ENCODE measurements at regions not wholly inside any gene's neighbourhood (a gene's known extent, or its start where the extent isn't known, plus 50 kb on each side); places are given as distances from the start of the nearest gene placed in this dataset.
"Not testable (repeated sequence)": the region's sequence is repeated elsewhere in the genome, so short reads cannot be mapped to it uniquely, and the experiment has no call there.

DNA sequence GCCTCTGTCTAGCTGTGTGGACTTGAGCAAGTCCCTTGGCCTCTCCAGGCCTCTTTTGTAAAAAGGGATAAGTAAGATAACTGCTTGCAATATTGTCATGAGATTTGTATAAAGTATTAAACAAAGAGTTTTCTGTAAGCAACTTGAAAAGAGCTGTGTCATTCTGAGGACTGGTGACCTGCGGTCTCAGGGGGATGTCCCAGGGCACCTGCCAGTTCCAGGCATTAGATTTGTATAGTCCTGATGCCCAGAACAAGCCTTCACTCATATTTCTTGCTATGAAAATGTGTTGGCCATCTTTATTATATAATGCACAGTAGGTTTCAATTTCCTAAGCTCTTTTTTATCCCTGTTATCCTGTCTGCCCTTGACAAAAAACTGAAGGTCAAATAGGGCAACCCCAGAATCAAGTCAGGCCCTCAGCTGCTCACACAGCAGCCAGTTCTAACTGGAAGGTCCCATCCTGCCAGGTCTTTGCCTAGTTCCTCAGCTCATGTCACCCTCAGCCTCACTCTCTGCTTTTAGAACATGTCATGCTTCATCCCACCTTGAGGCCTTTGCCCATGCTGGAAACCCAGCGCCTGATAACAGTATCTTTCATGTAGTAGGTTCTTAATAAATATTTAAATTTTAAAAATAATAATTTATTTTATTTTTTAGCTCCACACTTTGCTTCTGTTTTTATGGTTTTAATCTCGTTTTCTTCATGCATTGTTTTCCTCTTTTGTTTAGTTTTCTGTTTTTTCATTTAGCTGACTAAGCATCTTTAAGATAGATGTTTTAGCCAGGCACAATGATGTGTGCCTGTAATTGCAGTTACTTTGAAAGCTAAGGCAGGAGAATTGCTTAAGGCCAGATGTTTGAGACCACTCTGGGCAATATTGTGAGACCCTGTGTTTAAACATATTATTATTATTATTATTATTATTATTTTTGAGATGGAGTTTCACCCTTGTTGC is 87.5 kb upstream of the ZNF92 start:
- TF ChIP-seq CSDC2 (CRISPR knock-in tag; IDR thresholded peaks at IDR 0.05) (no peak), TCF4 (CRISPR knock-in tag; IDR thresholded peaks at IDR 0.05; ENCODE audit: borderline replicate concordance) (no peak), GLIS3 (CRISPR knock-in tag; IDR thresholded peaks at IDR 0.05) (no peak), ZC3H10 (CRISPR knock-in tag; IDR thresholded peaks at IDR 0.05) (no peak), TOX (CRISPR knock-in tag; IDR thresholded peaks at IDR 0.05; ENCODE audit: borderline replicate concordance) (no peak), ZNF70 (CRISPR knock-in tag; IDR thresholded peaks at IDR 0.05) (no peak), ISL1 (CRISPR knock-in tag; IDR thresholded peaks at IDR 0.05) (no peak), ZFP3 (CRISPR knock-in tag; IDR thresholded peaks at IDR 0.05) (no peak), ZNF8 (CRISPR knock-in tag; IDR thresholded peaks at IDR 0.05) (no peak), OSR1 (CRISPR knock-in tag; IDR thresholded peaks at IDR 0.05) (no peak)
- TF ChIP-seq, protein P1, sequence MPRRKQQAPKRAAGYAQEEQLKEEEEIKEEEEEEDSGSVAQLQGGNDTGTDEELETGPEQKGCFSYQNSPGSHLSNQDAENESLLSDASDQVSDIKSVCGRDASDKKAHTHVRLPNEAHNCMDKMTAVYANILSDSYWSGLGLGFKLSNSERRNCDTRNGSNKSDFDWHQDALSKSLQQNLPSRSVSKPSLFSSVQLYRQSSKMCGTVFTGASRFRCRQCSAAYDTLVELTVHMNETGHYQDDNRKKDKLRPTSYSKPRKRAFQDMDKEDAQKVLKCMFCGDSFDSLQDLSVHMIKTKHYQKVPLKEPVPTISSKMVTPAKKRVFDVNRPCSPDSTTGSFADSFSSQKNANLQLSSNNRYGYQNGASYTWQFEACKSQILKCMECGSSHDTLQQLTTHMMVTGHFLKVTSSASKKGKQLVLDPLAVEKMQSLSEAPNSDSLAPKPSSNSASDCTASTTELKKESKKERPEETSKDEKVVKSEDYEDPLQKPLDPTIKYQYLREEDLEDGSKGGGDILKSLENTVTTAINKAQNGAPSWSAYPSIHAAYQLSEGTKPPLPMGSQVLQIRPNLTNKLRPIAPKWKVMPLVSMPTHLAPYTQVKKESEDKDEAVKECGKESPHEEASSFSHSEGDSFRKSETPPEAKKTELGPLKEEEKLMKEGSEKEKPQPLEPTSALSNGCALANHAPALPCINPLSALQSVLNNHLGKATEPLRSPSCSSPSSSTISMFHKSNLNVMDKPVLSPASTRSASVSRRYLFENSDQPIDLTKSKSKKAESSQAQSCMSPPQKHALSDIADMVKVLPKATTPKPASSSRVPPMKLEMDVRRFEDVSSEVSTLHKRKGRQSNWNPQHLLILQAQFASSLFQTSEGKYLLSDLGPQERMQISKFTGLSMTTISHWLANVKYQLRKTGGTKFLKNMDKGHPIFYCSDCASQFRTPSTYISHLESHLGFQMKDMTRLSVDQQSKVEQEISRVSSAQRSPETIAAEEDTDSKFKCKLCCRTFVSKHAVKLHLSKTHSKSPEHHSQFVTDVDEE (CRISPR knock-in tag; IDR thresholded peaks at IDR 0.05) = no peak
- TF ChIP-seq, protein P2, sequence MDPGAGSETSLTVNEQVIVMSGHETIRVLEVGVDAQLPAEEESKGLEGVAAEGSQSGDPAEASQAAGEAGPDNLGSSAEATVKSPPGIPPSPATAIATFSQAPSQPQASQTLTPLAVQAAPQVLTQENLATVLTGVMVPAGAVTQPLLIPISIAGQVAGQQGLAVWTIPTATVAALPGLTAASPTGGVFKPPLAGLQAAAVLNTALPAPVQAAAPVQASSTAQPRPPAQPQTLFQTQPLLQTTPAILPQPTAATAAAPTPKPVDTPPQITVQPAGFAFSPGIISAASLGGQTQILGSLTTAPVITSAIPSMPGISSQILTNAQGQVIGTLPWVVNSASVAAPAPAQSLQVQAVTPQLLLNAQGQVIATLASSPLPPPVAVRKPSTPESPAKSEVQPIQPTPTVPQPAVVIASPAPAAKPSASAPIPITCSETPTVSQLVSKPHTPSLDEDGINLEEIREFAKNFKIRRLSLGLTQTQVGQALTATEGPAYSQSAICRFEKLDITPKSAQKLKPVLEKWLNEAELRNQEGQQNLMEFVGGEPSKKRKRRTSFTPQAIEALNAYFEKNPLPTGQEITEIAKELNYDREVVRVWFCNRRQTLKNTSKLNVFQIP (CRISPR knock-in tag; IDR thresholded peaks at IDR 0.05; ENCODE audit: borderline replicate concordance, low read depth) = no peak
- no peak for ATAC-seq

DNA sequence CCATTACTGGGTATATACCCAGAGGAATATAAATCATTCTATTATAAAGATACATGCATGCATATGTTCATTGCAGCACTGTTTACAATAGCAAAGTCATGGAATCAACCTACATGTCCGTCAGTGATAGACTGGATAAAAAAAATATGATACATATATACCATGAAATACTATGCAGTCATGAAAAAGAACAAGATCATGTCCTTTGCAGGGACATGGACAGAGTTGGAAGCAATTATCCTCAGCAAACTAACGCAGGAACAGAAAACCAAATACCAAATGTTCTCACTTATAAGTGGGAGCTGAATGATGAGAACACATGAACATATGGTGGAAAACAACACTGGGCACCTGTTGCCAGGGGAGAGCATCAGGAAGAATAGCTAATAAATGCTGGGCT is 88.4 kb upstream of the ZNF92 start:
- not testable (repeated sequence) for ATAC-seq

DNA sequence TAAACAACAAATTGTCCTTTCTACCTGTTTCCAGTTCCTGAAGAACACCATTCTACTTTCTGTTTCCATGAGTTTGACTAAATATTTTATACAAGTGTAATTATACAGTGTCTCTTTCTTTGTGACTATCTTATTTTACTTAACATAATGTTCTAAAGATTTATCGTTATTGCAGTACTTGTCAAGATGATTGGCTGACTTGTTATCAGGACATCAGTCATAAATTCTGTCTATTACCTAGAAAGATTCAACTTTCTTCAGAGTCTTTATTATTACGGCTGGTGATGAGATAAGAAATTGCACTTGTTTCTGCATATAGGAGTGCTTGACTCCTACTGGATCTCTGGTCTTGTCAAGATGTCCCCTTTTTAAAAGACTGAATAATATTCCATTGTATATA is 93.9 kb upstream of the ZNF92 start:
- TF ChIP-seq ESRRG (CRISPR knock-in tag; IDR thresholded peaks at IDR 0.05) = no peak
- TF ChIP-seq ZC3H10 (CRISPR knock-in tag; IDR thresholded peaks at IDR 0.05) = no peak
- TF ChIP-seq BACH2 (CRISPR knock-in tag; IDR thresholded peaks at IDR 0.05; ENCODE audit: borderline replicate concordance) = no peak
- no peak for TF ChIP-seq SNAI2 (CRISPR knock-in tag; IDR thresholded peaks at IDR 0.05)
- no peak for TF ChIP-seq ISL1 (CRISPR knock-in tag; IDR thresholded peaks at IDR 0.05)
- TF ChIP-seq TOX (CRISPR knock-in tag; IDR thresholded peaks at IDR 0.05; ENCODE audit: borderline replicate concordance) = no peak
- TF ChIP-seq, protein P3, sequence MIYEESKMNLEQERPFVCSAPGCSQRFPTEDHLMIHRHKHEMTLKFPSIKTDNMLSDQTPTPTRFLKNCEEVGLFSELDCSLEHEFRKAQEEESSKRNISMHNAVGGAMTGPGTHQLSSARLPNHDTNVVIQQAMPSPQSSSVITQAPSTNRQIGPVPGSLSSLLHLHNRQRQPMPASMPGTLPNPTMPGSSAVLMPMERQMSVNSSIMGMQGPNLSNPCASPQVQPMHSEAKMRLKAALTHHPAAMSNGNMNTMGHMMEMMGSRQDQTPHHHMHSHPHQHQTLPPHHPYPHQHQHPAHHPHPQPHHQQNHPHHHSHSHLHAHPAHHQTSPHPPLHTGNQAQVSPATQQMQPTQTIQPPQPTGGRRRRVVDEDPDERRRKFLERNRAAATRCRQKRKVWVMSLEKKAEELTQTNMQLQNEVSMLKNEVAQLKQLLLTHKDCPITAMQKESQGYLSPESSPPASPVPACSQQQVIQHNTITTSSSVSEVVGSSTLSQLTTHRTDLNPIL (CRISPR knock-in tag; IDR thresholded peaks at IDR 0.05; ENCODE audit: low read depth) = no peak
- TF ChIP-seq, protein P1 (CRISPR knock-in tag; IDR thresholded peaks at IDR 0.05) = no peak
- TF ChIP-seq OSR1 (CRISPR knock-in tag; IDR thresholded peaks at IDR 0.05) = no peak
- no peak for TF ChIP-seq CSDC2 (CRISPR knock-in tag; IDR thresholded peaks at IDR 0.05)
- TF ChIP-seq ZNF8 (CRISPR knock-in tag; IDR thresholded peaks at IDR 0.05) = no peak
- no peak for TF ChIP-seq RARB (CRISPR knock-in tag; IDR thresholded peaks at IDR 0.05)
- TF ChIP-seq ZFP3 (CRISPR knock-in tag; IDR thresholded peaks at IDR 0.05) = no peak
- TF ChIP-seq, protein P2 (CRISPR knock-in tag; IDR thresholded peaks at IDR 0.05; ENCODE audit: borderline replicate concordance, low read depth) = no peak
- no peak for TF ChIP-seq TCF4 (CRISPR knock-in tag; IDR thresholded peaks at IDR 0.05; ENCODE audit: borderline replicate concordance)
- no peak for TF ChIP-seq GLIS3 (CRISPR knock-in tag; IDR thresholded peaks at IDR 0.05)
- TF ChIP-seq ARNTL (CRISPR knock-in tag; IDR thresholded peaks at IDR 0.05; ENCODE audit: borderline replicate concordance, low read depth) = no peak
- TF ChIP-seq, protein P4, sequence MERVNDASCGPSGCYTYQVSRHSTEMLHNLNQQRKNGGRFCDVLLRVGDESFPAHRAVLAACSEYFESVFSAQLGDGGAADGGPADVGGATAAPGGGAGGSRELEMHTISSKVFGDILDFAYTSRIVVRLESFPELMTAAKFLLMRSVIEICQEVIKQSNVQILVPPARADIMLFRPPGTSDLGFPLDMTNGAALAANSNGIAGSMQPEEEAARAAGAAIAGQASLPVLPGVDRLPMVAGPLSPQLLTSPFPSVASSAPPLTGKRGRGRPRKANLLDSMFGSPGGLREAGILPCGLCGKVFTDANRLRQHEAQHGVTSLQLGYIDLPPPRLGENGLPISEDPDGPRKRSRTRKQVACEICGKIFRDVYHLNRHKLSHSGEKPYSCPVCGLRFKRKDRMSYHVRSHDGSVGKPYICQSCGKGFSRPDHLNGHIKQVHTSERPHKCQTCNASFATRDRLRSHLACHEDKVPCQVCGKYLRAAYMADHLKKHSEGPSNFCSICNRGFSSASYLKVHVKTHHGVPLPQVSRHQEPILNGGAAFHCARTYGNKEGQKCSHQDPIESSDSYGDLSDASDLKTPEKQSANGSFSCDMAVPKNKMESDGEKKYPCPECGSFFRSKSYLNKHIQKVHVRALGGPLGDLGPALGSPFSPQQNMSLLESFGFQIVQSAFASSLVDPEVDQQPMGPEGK (CRISPR knock-in tag; IDR thresholded peaks at IDR 0.05; ENCODE audit: borderline replicate concordance) = no peak
- no peak for ATAC-seq

Data from SK-N-SH treated with all-trans-retinoic acid at 6 μM for 48 hours (cell line).